RWPE2 (cell line): ENCODE measurements at regions not wholly inside any gene's neighbourhood (a gene's known extent, or its start where the extent isn't known, plus 50 kb on each side); places are given as distances from the start of the nearest gene placed in this dataset.

Source experiments
- ATAC-seq: fragments of 200-7000 bp; cut with Tn5 transposase; 3 replicates; pipeline ENCODE4 v1.9.1; 2021; ENCODE audit warnings: low read depth
- DNase-seq: peaks from one replicate; pipeline ENCODE4 v3.0.0-alpha.2; 2020; ENCODE audit warnings: low spot score
- H3K27ac ChIP-seq: fragments of 450-650 bp; 2 replicates; pipeline ENCODE4 v1.5.1; 2017; ENCODE audit warnings: mild to moderate bottlenecking; ENCODE audit not compliant: poor library complexity, severe bottlenecking
- H3K27me3 ChIP-seq: fragments of 250-450 bp; sonication (Bioruptor Pico); 2 replicates; pipeline ENCODE4 v1.5.1; 2021; ENCODE audit warnings: mild to moderate bottlenecking, moderate library complexity; ENCODE audit not compliant: insufficient read depth, poor library complexity, severe bottlenecking
- H3K36me3 ChIP-seq: fragments of 250-450 bp; sonication (Bioruptor Pico); 2 replicates; pipeline ENCODE4 v1.5.1; 2020; ENCODE audit warnings: low read depth, mild to moderate bottlenecking, moderate library complexity
- H3K4me1 ChIP-seq: fragments of 250-450 bp; sonication (Bioruptor Pico); 2 replicates; pipeline ENCODE4 v1.5.1; 2021; ENCODE audit warnings: mild to moderate bottlenecking, moderate library complexity; ENCODE audit not compliant: insufficient read depth, poor library complexity, severe bottlenecking
- H3K4me3 ChIP-seq: fragments of 250-450 bp; sonication (Bioruptor Pico); 2 replicates; pipeline ENCODE4 v1.5.1; 2021; ENCODE audit warnings: mild to moderate bottlenecking, moderate library complexity; ENCODE audit not compliant: severe bottlenecking
- H3K9me3 ChIP-seq: fragments of 250-450 bp; sonication (Bioruptor Pico); 2 replicates; pipeline ENCODE4 v1.5.1; 2021; ENCODE audit warnings: mild to moderate bottlenecking, moderate library complexity; ENCODE audit not compliant: severe bottlenecking
- TF ChIP-seq, protein P1 (sequence below): fragments of 450-650 bp; IDR thresholded peaks from one replicate; pipeline ENCODE4 v1.5.1; 2017; ENCODE audit warnings: mild to moderate bottlenecking, moderate library complexity; ENCODE audit not compliant: poor library complexity, severe bottlenecking

GRCh38 chr4:89586318-89586717 lies 250.6 kb downstream of the SNCA start:
- no peaks in the 10 kb centered on the region for H3K9me3 ChIP-seq
- no peak for DNase-seq
- no peaks in the 10 kb centered on the region for H3K27me3 ChIP-seq
- ATAC-seq: no peak
- no peaks in the 10 kb centered on the region for H3K36me3 ChIP-seq
- no peak overlapping the region for H3K4me3 ChIP-seq
- no peaks in the 10 kb centered on the region for H3K4me1 ChIP-seq
- TF ChIP-seq, protein P1, sequence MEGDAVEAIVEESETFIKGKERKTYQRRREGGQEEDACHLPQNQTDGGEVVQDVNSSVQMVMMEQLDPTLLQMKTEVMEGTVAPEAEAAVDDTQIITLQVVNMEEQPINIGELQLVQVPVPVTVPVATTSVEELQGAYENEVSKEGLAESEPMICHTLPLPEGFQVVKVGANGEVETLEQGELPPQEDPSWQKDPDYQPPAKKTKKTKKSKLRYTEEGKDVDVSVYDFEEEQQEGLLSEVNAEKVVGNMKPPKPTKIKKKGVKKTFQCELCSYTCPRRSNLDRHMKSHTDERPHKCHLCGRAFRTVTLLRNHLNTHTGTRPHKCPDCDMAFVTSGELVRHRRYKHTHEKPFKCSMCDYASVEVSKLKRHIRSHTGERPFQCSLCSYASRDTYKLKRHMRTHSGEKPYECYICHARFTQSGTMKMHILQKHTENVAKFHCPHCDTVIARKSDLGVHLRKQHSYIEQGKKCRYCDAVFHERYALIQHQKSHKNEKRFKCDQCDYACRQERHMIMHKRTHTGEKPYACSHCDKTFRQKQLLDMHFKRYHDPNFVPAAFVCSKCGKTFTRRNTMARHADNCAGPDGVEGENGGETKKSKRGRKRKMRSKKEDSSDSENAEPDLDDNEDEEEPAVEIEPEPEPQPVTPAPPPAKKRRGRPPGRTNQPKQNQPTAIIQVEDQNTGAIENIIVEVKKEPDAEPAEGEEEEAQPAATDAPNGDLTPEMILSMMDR: no peak
- H3K27ac ChIP-seq: no peak overlapping the region

DNA sequence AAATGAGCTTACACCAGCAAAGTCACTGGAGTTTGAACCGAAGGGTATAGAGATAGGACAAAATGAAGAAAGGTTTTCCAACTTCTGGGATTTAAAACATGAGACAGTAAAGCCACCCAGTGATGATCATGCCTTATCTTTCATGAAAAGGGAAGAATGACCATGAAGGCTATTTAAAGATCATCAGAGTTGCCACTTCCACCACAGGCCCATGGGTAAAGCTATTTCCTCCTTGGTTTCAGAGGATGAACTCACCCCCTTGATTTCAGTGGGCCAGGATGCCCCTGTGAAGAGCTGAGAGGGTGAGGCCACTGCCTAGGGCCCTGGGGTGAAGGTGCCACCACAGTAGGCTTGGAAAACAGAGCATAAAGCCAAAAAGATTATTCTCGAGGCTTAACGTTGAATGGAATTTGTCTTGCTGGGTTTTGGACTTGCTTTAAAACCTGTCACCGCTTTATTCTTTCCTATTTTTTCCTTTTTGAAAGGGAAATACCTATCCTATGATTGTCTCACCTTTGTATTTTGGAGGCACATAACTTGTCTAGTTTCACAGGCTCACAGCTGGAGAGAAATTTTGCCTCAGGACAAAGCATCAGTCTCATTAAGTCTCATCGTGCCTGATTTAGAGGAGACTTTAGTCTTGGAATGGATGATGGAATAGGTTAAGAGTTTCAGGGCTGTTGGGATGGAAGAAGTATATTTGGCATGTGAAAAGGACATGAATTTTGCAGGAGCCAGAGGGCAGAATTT lies 254.0 kb downstream of the SNCA start:
- H3K27ac ChIP-seq: no peak overlapping the region
- H3K4me3 ChIP-seq: no peak overlapping the region
- TF ChIP-seq, protein P1: no peak
- H3K27me3 ChIP-seq: no peaks in the 10 kb centered on the region
- no peaks in the 10 kb centered on the region for H3K9me3 ChIP-seq
- no peak for ATAC-seq
- H3K4me1 ChIP-seq: no peaks in the 10 kb centered on the region
- no peaks in the 10 kb centered on the region for H3K36me3 ChIP-seq
- DNase-seq: no peak

- DNase-seq (no peak), ATAC-seq (no peak)
- H3K36me3 ChIP-seq: no peaks in the 10 kb centered on the region
- no peak overlapping the region for H3K4me3 ChIP-seq
- H3K27ac ChIP-seq: no peak overlapping the region
- H3K4me1 ChIP-seq: no peaks in the 10 kb centered on the region
- TF ChIP-seq, protein P1: no peak
- H3K27me3 ChIP-seq: no peaks in the 10 kb centered on the region
- no peaks in the 10 kb centered on the region for H3K9me3 ChIP-seq
Measured at GRCh38 chr4:89579771-89580170, 257.2 kb downstream of the SNCA start.

DNA sequence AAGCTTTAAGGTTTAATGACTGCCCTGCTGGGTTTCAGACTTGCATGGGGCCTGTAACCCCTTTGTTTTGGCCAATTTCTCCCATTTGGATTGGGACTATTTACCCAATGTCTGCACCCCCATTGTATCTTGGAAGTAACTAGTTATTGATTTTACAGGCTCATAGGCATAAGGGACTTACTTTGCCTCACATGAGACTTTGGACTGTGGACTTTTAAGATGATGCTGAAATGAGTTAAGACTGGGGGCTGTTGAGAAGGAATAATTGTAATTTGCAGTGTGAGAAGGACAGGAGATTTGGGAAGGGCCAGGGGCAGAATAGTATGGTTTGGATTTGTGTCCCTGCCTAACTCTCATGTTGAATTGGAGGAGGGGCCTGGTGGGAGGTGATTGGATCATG lies 260.7 kb downstream of the SNCA start:
- Histone ChIP-seq H3K9me3 (no peaks in the 10 kb centered on the region), H3K36me3 (no peaks in the 10 kb centered on the region), H3K27ac (no peak overlapping the region), H3K27me3 (no peaks in the 10 kb centered on the region), H3K4me3 (no peak overlapping the region), H3K4me1 (no peaks in the 10 kb centered on the region)
- TF ChIP-seq, protein P1: no peak
- DNase-seq: no peak
- ATAC-seq: no peak

- no peaks in the 10 kb centered on the region for H3K9me3 ChIP-seq
- H3K27ac ChIP-seq: no peak overlapping the region
- no peaks in the 10 kb centered on the region for H3K27me3 ChIP-seq
- H3K36me3 ChIP-seq: no peaks in the 10 kb centered on the region
- TF ChIP-seq, protein P1: no peak
- ATAC-seq: no peak
- no peak for DNase-seq
- H3K4me1 ChIP-seq: no peaks in the 10 kb centered on the region
- H3K4me3 ChIP-seq: no peak overlapping the region
Measured at GRCh38 chr4:89575840-89576239, 261.1 kb downstream of the SNCA start.
